A673 (cell line): ENCODE measurements at regions not wholly inside any gene's neighbourhood (a gene's known extent, or its start where the extent isn't known, plus 50 kb on each side); places are given as distances from the start of the nearest gene placed in this dataset.
"Not testable (repeated sequence)": the region's sequence is repeated elsewhere in the genome, so short reads cannot be mapped to it uniquely, and the experiment has no call there.

ENCODE experiments used
- BruUV-seq: library from RNA; stranded (reverse); fragments of 400-500 nt; replicated peaks from 2 replicates; lab custom pipeline; 2021; lab: Mats Ljungman, UMichigan
- CTCF ChIA-PET: fragments of 300-600 bp; sonication (Branson Sonifier 250); formaldehyde crosslinking; loops from one replicate; lab custom pipeline; 2022; ENCODE audit warnings: antibody characterized with exemption; lab: Charles Lee
- POLR2A ChIA-PET: fragments of 300-600 bp; sonication (Branson Sonifier 250); formaldehyde crosslinking; loops from one replicate; lab custom pipeline; 2022; ENCODE audit warnings: antibody characterized with exemption; ENCODE audit not compliant: low non-redundant PET; lab: Charles Lee
- DNase-seq: peaks from one replicate; pipeline ENCODE4 v3.0.0-alpha.2; 2015; ENCODE audit warnings: low spot score
- H3K27ac ChIP-seq: fragments of 200-600 bp; sonication (generic); 2 replicates; pipeline ENCODE4 v1.5.1; 2016; ENCODE audit warnings: mixed run types, low read depth, mild to moderate bottlenecking, mixed read lengths, antibody characterized with exemption, low read length; ENCODE audit not compliant: poor library complexity, severe bottlenecking
- H3K27me3 ChIP-seq: fragments of 200-600 bp; sonication (generic); replicated peaks from 2 replicates; pipeline ENCODE4 v1.6.1; 2017; ENCODE audit warnings: mixed run types, low read depth, mild to moderate bottlenecking, mixed read lengths, antibody characterized with exemption, low read length; ENCODE audit not compliant: insufficient read depth, poor library complexity
- H3K36me3 ChIP-seq: fragments of 200-600 bp; sonication (generic); 2 replicates; pipeline ENCODE4 v1.6.1; 2016; ENCODE audit warnings: mixed run types, mild to moderate bottlenecking, mixed read lengths, antibody characterized with exemption, low read length; ENCODE audit not compliant: insufficient read depth, poor library complexity, severe bottlenecking
- H3K4me1 ChIP-seq: fragments of 200-600 bp; sonication (generic); 2 replicates; pipeline ENCODE4 v1.6.1; 2017; ENCODE audit warnings: mixed run types, mild to moderate bottlenecking, mixed read lengths, antibody characterized with exemption, low read length; ENCODE audit not compliant: insufficient read depth, poor library complexity, severe bottlenecking
- H3K4me3 ChIP-seq: fragments of 200-600 bp; sonication (generic); 2 replicates; pipeline ENCODE4 v1.5.1; 2016; ENCODE audit warnings: low read depth, mixed run types, mild to moderate bottlenecking, mixed read lengths, low read length; ENCODE audit not compliant: poor library complexity, severe bottlenecking
- H3K9me3 ChIP-seq: fragments of 200-600 bp; sonication (generic); 2 replicates; pipeline ENCODE4 v1.6.1; 2016; ENCODE audit warnings: mixed run types, low read depth, mild to moderate bottlenecking, mixed read lengths, antibody characterized with exemption, low read length; ENCODE audit not compliant: poor library complexity, severe bottlenecking
- CTCF ChIP-seq: fragments of 300-800, 200-600 bp; sonication (generic); conservative IDR thresholded peaks from 2 replicates; pipeline ENCODE4 v1.5.1; 2017; ENCODE audit warnings: low read depth, mild to moderate bottlenecking, antibody characterized with exemption, low read length, moderate library complexity, mixed read lengths
- EZH2 ChIP-seq: fragments of 200-600 bp; sonication (generic); IDR thresholded peaks from 2 replicates; pipeline ENCODE4 v1.6.1; 2017; ENCODE audit warnings: borderline replicate concordance, low read depth, mild to moderate bottlenecking, mixed read lengths, antibody characterized with exemption, low read length; ENCODE audit not compliant: poor library complexity, severe bottlenecking
- intact Hi-C: fragments of 100-400 bp; cut with micrococcal nuclease; formaldehyde crosslinking; loops from one replicate; pipeline ENCODE4 v1.10.0; 2022; ENCODE audit not compliant: unreplicated experiment

- Histone ChIP-seq H3K27ac (no peak overlapping the region), H3K4me3 (no peak overlapping the region), H3K27me3 (no peaks in the 10 kb centered on the region), H3K4me1 (no peaks in the 10 kb centered on the region), H3K9me3 (peaks cover 15% of the 10 kb centered on the region), H3K36me3 (peaks cover 14% of the 10 kb centered on the region)
- no peak for DNase-seq
- no peak for TF ChIP-seq CTCF
- no peak for TF ChIP-seq EZH2
- no TSS peak for BruUV-seq
- intact Hi-C loops: no loop called here
- POLR2A ChIA-PET: no interaction called here
- CTCF ChIA-PET: no interaction called here
Observed at GRCh38 chr7:149580328-149580727, 82.7 kb upstream of the ZNF746 start.

GRCh38 chr7:149579365-149579764 lies 81.8 kb upstream of the ZNF746 start:
- H3K4me1 ChIP-seq, CTCF ChIA-PET, H3K27ac ChIP-seq, H3K27me3 ChIP-seq, POLR2A ChIA-PET, intact Hi-C loops, DNase-seq, BruUV-seq, H3K4me3 ChIP-seq: not testable (repeated sequence)
- Histone ChIP-seq H3K9me3 (peaks cover 15% of the 10 kb centered on the region), H3K36me3 (peaks cover 10% of the 10 kb centered on the region)

GRCh38 chr7:149574428-149574827 lies 76.8 kb upstream of the ZNF746 start:
- CTCF ChIA-PET, H3K4me1 ChIP-seq, H3K4me3 ChIP-seq, POLR2A ChIA-PET, BruUV-seq, DNase-seq, H3K9me3 ChIP-seq, H3K36me3 ChIP-seq, intact Hi-C loops, H3K27me3 ChIP-seq, H3K27ac ChIP-seq: not testable (repeated sequence)

- TF ChIP-seq EZH2 (no peak), CTCF (no peak)
- H3K9me3 ChIP-seq: peaks cover 12% of the 10 kb centered on the region
- H3K4me1 ChIP-seq: no peaks in the 10 kb centered on the region
- H3K27me3 ChIP-seq: no peaks in the 10 kb centered on the region
- no peak overlapping the region for H3K27ac ChIP-seq
- no TSS peak for BruUV-seq
- ChIA-PET POLR2A (no interaction called here), CTCF (no interaction called here)
- no peak for DNase-seq
- intact Hi-C loops: no loop called here
- peaks cover 6% of the 10 kb centered on the region for H3K36me3 ChIP-seq
- H3K4me3 ChIP-seq: no peak overlapping the region
Observed at GRCh38 chr7:149573519-149573918, 75.9 kb upstream of the ZNF746 start.

GRCh38 chr7:149572920-149573319 lies 75.3 kb upstream of the ZNF746 start:
- H3K27me3 ChIP-seq, intact Hi-C loops, CTCF ChIA-PET, DNase-seq, H3K27ac ChIP-seq, H3K4me3 ChIP-seq, H3K36me3 ChIP-seq, BruUV-seq, POLR2A ChIA-PET, H3K4me1 ChIP-seq: not testable (repeated sequence)
- peaks cover 12% of the 10 kb centered on the region for H3K9me3 ChIP-seq
